Liver (tissue), 8 donors: ENCODE measurements at regions not wholly inside any gene's neighbourhood (a gene's known extent, or its start where the extent isn't known, plus 50 kb on each side); places are given as distances from the start of the nearest gene placed in this dataset.

Experiments
- DNase-seq: peaks from one replicate; pipeline ENCODE4 v3.0.0-alpha.2; 2017; ENCODE audit warnings: low spot score
- H3K27ac ChIP-seq, 2 donors: one replicate each; pipeline ENCODE4 v1.7.0; 2013; ENCODE audit warnings: inconsistent platforms in 2 of 2, low read length in 2 of 2, control low read depth in 1 of 2, low read depth in 1 of 2, mild to moderate bottlenecking in 1 of 2
- H3K27me3 ChIP-seq, 4 donors: one replicate each; pipeline versions ENCODE4 v1.6.1 to v1.7.0; 2013; ENCODE audit warnings: low read length in 3 of 4, inconsistent platforms in 1 of 4, mild to moderate bottlenecking in 1 of 4, moderate library complexity in 1 of 4; ENCODE audit not compliant: control insufficient read depth in 4 of 4, insufficient read depth in 4 of 4
- H3K36me3 ChIP-seq, 4 donors: one replicate each; pipeline versions ENCODE4 v1.6.1 to v1.7.0; 2013; ENCODE audit warnings: low read length in 3 of 4, mild to moderate bottlenecking in 3 of 4, low read depth in 1 of 4, moderate library complexity in 1 of 4; ENCODE audit not compliant: control insufficient read depth in 4 of 4, insufficient read depth in 3 of 4
- H3K4me1 ChIP-seq, 4 donors: one replicate each; pipeline versions ENCODE4 v1.6.1 to v1.7.0; 2013; ENCODE audit warnings: low read length in 3 of 4, mild to moderate bottlenecking in 3 of 4, moderate library complexity in 1 of 4; ENCODE audit not compliant: control insufficient read depth in 4 of 4, insufficient read depth in 4 of 4
- H3K4me3 ChIP-seq, 3 donors: one replicate each; pipeline versions ENCODE4 v1.6.1 to v1.7.0; 2013; ENCODE audit warnings: low read length in 3 of 3, control low read depth in 1 of 3, low read depth in 1 of 3, mild to moderate bottlenecking in 1 of 3
- H3K9ac ChIP-seq, 2 donors: one replicate each; pipeline ENCODE4 v1.7.0; 2013; ENCODE audit warnings: low read length in 2 of 2, mild to moderate bottlenecking in 2 of 2, moderate library complexity in 2 of 2, control low read depth in 1 of 2, low read depth in 1 of 2
- H3K9me3 ChIP-seq, 4 donors: one replicate each; pipeline versions ENCODE4 v1.6.1 to v1.7.0; 2013; ENCODE audit warnings: low read length in 3 of 4; ENCODE audit not compliant: control insufficient read depth in 4 of 4
- FOXA1 ChIP-seq: IDR thresholded peaks from 2 replicates; pipeline ENCODE4 v1.6.1; 2016; ENCODE audit warnings: antibody characterized with exemption
- FOXA2 ChIP-seq: IDR thresholded peaks from 2 replicates; pipeline ENCODE4 v1.6.1; 2016; ENCODE audit warnings: antibody characterized with exemption
- GABPA ChIP-seq, 2 donors: IDR thresholded peaks in 1 of 2; conservative IDR thresholded peaks in 1 of 2; 2 replicates each; pipeline ENCODE4 v1.6.1; 2016; ENCODE audit warnings: antibody characterized with exemption in 2 of 2, mild to moderate bottlenecking in 1 of 2, moderate library complexity in 1 of 2
- HNF4A ChIP-seq, 2 donors: conservative IDR thresholded peaks; 2 replicates each; pipeline ENCODE4 v1.6.1; 2016; ENCODE audit warnings: antibody characterized with exemption in 2 of 2, mild to moderate bottlenecking in 2 of 2
- JUND ChIP-seq, 2 donors: IDR thresholded peaks; 2 replicates each; pipeline ENCODE4 v1.6.1; 2016; ENCODE audit warnings: antibody characterized with exemption in 2 of 2
- NR2F2 ChIP-seq: IDR thresholded peaks from 2 replicates; pipeline ENCODE4 v1.6.1; 2016; ENCODE audit warnings: antibody characterized with exemption
- RAD21 ChIP-seq, 2 donors: IDR thresholded peaks; 2 replicates each; pipeline ENCODE4 v1.6.1; 2016; ENCODE audit warnings: antibody characterized with exemption in 2 of 2, mild to moderate bottlenecking in 2 of 2
- RXRA ChIP-seq, 2 donors: IDR thresholded peaks; 2 replicates each; pipeline ENCODE4 v1.6.1; 2017 to 2018; ENCODE audit warnings: antibody characterized with exemption in 2 of 2, mild to moderate bottlenecking in 1 of 2
- SP1 ChIP-seq: IDR thresholded peaks from 2 replicates; pipeline ENCODE4 v1.6.1; 2018; ENCODE audit warnings: antibody characterized with exemption, mild to moderate bottlenecking
- TAF1 ChIP-seq: conservative IDR thresholded peaks from 2 replicates; pipeline ENCODE4 v1.6.1; 2016; ENCODE audit warnings: antibody characterized with exemption, mild to moderate bottlenecking
- YY1 ChIP-seq: IDR thresholded peaks from 2 replicates; pipeline ENCODE4 v1.6.1; 2016; ENCODE audit warnings: antibody characterized with exemption, mild to moderate bottlenecking
- ZBTB33 ChIP-seq: IDR thresholded peaks from 2 replicates; pipeline ENCODE4 v1.6.1; 2016; ENCODE audit warnings: antibody characterized with exemption
- WGBS: extraction: QIAGEN DNeasy Blood & Tissue Kit; methylation state at CpG from one replicate; pipeline ENCODE4 v1.1.7; 2013; 5-methylcytosine and 5-hydroxymethylcytosine counted together
- TF ChIP-seq, protein P1 (sequence below): IDR thresholded peaks from 2 replicates; pipeline ENCODE4 v1.6.1; 2016; ENCODE audit warnings: antibody characterized with exemption, mild to moderate bottlenecking
- TF ChIP-seq, protein P2 (sequence below): IDR thresholded peaks from 2 replicates; pipeline ENCODE4 v1.6.1; 2016; ENCODE audit warnings: antibody characterized with exemption
- TF ChIP-seq, protein P3 (sequence below): fragments of 150-350 bp; IDR thresholded peaks from 2 replicates; pipeline ENCODE4 v1.5.1; 2017; ENCODE audit warnings: improper control_type of control experiment, low read depth, low read length; ENCODE audit not compliant: missing input control
- TF ChIP-seq, protein P4 (sequence below): IDR thresholded peaks from 2 replicates; pipeline ENCODE4 v1.6.1; 2016; ENCODE audit warnings: antibody characterized with exemption
- donor health status: healthy.
- donor health status: healthy.
- donor health status: healthy.
- donor health status: healthy.
- donor health status: healthy.

DNA sequence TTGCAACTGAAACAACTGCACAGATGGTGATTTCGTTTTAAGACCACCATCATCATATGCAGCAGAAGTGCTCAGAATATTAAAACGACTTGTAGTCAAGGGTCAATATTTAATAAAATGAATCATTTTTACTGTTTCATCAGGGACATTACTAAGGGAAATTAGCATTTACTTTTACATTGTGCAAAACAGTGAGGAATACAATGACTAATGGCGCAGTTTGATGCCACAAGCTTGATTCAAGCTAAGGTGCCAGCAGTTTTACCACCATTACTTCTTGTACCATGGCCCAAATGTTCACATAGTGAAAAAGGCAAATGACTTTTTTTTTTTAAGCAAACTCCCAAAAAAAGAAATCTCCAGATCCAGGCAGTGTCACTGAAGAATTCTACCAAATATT lies 277.4 kb upstream of the CHRNA7 start (continued):
- TF ChIP-seq, protein P1, sequence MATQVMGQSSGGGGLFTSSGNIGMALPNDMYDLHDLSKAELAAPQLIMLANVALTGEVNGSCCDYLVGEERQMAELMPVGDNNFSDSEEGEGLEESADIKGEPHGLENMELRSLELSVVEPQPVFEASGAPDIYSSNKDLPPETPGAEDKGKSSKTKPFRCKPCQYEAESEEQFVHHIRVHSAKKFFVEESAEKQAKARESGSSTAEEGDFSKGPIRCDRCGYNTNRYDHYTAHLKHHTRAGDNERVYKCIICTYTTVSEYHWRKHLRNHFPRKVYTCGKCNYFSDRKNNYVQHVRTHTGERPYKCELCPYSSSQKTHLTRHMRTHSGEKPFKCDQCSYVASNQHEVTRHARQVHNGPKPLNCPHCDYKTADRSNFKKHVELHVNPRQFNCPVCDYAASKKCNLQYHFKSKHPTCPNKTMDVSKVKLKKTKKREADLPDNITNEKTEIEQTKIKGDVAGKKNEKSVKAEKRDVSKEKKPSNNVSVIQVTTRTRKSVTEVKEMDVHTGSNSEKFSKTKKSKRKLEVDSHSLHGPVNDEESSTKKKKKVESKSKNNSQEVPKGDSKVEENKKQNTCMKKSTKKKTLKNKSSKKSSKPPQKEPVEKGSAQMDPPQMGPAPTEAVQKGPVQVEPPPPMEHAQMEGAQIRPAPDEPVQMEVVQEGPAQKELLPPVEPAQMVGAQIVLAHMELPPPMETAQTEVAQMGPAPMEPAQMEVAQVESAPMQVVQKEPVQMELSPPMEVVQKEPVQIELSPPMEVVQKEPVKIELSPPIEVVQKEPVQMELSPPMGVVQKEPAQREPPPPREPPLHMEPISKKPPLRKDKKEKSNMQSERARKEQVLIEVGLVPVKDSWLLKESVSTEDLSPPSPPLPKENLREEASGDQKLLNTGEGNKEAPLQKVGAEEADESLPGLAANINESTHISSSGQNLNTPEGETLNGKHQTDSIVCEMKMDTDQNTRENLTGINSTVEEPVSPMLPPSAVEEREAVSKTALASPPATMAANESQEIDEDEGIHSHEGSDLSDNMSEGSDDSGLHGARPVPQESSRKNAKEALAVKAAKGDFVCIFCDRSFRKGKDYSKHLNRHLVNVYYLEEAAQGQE: no peak

- H3K4me3 ChIP-seq: no peak overlapping the region
- H3K27ac ChIP-seq: no peak overlapping the region
- no peak for DNase-seq
- H3K4me1 ChIP-seq: no peaks in the 10 kb centered on the region
- H3K36me3 ChIP-seq: no peaks in the 10 kb centered on the region
- no peak for TF ChIP-seq YY1
- TF ChIP-seq, protein P2, sequence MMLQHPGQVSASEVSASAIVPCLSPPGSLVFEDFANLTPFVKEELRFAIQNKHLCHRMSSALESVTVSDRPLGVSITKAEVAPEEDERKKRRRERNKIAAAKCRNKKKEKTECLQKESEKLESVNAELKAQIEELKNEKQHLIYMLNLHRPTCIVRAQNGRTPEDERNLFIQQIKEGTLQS: no peak
- no peak for TF ChIP-seq SP1
- no peak for TF ChIP-seq GABPA (IDR thresholded peaks at IDR 0.05 in 1 of 2, conservative IDR thresholded peaks at IDR 0.05 in 1 of 2)
- TF ChIP-seq, protein P3, sequence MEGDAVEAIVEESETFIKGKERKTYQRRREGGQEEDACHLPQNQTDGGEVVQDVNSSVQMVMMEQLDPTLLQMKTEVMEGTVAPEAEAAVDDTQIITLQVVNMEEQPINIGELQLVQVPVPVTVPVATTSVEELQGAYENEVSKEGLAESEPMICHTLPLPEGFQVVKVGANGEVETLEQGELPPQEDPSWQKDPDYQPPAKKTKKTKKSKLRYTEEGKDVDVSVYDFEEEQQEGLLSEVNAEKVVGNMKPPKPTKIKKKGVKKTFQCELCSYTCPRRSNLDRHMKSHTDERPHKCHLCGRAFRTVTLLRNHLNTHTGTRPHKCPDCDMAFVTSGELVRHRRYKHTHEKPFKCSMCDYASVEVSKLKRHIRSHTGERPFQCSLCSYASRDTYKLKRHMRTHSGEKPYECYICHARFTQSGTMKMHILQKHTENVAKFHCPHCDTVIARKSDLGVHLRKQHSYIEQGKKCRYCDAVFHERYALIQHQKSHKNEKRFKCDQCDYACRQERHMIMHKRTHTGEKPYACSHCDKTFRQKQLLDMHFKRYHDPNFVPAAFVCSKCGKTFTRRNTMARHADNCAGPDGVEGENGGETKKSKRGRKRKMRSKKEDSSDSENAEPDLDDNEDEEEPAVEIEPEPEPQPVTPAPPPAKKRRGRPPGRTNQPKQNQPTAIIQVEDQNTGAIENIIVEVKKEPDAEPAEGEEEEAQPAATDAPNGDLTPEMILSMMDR: no peak
- TF ChIP-seq, protein P4, sequence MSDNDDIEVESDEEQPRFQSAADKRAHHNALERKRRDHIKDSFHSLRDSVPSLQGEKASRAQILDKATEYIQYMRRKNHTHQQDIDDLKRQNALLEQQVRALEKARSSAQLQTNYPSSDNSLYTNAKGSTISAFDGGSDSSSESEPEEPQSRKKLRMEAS: no peak
- TF ChIP-seq FOXA2: no peak
- no peak for TF ChIP-seq ZBTB33
- TF ChIP-seq HNF4A (conservative IDR thresholded peaks at IDR 0.05): no peak
- TF ChIP-seq TAF1: no peak
- no peak for TF ChIP-seq RAD21 (IDR thresholded peaks at IDR 0.05)
- no peak for TF ChIP-seq JUND (IDR thresholded peaks at IDR 0.05)
- no peaks in the 10 kb centered on the region for H3K9me3 ChIP-seq
- 50% methylated on average over 5 of the region's 5 CpGs for WGBS
- no peak overlapping the region for H3K9ac ChIP-seq
- H3K27me3 ChIP-seq: no peaks in the 10 kb centered on the region
Observed at GRCh38 chr15:31758126-31758525, 272.2 kb upstream of the CHRNA7 start.

GRCh38 chr15:31768055-31768454 lies 262.3 kb upstream of the CHRNA7 start:
- no peak overlapping the region for H3K27ac ChIP-seq
- TF ChIP-seq NR2F2 (no peak), JUND (IDR thresholded peaks at IDR 0.05) (no peak), RXRA (IDR thresholded peaks at IDR 0.05) (no peak), FOXA1 (no peak)
- TF ChIP-seq, protein P1: no peak
- H3K9me3 ChIP-seq: peaks cover 0 to under 1% (median 0%) of the 10 kb centered on the region in 4 donors
- H3K4me3 ChIP-seq: no peak overlapping the region
- no peaks in the 10 kb centered on the region for H3K4me1 ChIP-seq
- H3K36me3 ChIP-seq: no peaks in the 10 kb centered on the region
- DNase-seq: no peak
- H3K9ac ChIP-seq: no peak overlapping the region
- peaks cover 0 to 3% (median 0%) of the 10 kb centered on the region in 4 donors for H3K27me3 ChIP-seq
- WGBS: 89% methylated on average over 13 of the region's 13 CpGs
